ENCODE measurements at regions not wholly inside any gene's neighbourhood (a gene's known extent, or its start where the extent isn't known, plus 50 kb on each side); places are given as distances from the start of the nearest gene placed in this dataset.
A peak's percentile ranks its signal among the peaks of the same experiment; 100 is the strongest.
"Not testable (repeated sequence)": the region's sequence is repeated elsewhere in the genome, so short reads cannot be mapped to it uniquely, and the experiment has no call there.

DNA sequence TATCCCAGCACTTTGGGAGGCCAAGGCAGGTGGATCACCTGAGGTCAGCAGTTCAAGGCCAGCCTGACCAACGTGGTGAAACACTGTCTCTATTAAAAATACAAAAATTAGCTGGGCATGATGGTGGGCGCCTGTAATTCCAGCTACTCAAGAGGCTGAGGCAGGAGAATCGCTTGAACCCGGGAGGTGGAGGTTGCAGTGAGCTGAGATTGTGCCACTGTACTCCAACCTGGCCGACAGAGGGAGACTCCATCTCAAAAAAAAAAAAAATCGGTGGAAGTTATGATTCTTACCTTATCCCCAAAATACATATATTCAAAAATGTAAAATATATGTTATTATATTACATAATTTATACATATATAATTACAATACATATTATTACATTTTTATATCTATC is 70.1 kb downstream of the GLUL start:
- ATAC-seq; H3K9me3 ChIP-seq; intact Hi-C loops (cut with DNase I); H3K4me1 ChIP-seq; H3K27me3 ChIP-seq; DNase-seq; H3K4me3 ChIP-seq; H3K36me3 ChIP-seq; H3K27ac ChIP-seq: not testable (repeated sequence)
- TF ChIP-seq, protein P1, sequence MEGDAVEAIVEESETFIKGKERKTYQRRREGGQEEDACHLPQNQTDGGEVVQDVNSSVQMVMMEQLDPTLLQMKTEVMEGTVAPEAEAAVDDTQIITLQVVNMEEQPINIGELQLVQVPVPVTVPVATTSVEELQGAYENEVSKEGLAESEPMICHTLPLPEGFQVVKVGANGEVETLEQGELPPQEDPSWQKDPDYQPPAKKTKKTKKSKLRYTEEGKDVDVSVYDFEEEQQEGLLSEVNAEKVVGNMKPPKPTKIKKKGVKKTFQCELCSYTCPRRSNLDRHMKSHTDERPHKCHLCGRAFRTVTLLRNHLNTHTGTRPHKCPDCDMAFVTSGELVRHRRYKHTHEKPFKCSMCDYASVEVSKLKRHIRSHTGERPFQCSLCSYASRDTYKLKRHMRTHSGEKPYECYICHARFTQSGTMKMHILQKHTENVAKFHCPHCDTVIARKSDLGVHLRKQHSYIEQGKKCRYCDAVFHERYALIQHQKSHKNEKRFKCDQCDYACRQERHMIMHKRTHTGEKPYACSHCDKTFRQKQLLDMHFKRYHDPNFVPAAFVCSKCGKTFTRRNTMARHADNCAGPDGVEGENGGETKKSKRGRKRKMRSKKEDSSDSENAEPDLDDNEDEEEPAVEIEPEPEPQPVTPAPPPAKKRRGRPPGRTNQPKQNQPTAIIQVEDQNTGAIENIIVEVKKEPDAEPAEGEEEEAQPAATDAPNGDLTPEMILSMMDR (IDR thresholded peaks at IDR 0.05), result peak in 1 of 4 donors; percentile 13
- WGBS (ENCODE audit: insufficient coverage, low coverage, low lambda C conversion rate, missing lambda C conversion rate), result 76% methylated on average over 6 of the region's 6 CpGs

DNA sequence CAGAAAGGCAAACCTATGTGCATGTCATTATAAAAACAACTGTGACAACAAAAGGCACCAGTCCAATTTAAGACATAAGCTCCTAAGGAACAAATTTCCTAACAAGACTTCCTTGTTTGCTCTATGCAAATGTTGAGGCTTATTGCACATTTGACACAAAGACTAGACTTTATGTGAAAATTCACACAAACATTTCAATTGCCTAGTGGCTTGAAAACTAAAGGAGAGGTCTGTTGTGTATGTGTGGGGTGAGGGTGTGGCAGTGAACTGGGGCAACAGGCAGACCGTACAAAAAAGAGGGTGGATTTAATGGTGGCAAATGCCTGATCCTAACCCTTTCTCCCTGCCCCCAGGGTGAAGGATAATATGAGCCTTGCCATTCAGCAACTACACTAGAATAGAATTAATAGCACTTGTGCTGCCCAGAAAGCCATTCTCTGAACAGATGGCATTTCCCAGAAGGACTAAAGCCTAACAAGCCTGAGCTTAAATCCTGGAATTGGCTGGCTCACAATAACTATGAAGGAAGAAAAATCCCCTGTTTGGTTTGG is 73.9 kb downstream of the GLUL start:
- no peaks in the 10 kb centered on the region for H3K9me3 ChIP-seq
- ATAC-seq (peak in 1 of 4 donors; percentile 46), DNase-seq (no peak)
- H3K27ac ChIP-seq, result no peak overlapping the region
- 67% methylated on average over 1 of the region's 1 CpG for WGBS (ENCODE audit: insufficient coverage, low coverage, low lambda C conversion rate, missing lambda C conversion rate)
- no peaks in the 10 kb centered on the region for H3K36me3 ChIP-seq
- H3K4me1 ChIP-seq, result no peaks in the 10 kb centered on the region
- intact Hi-C loops (cut with DNase I), result no loop called here
- no peaks in the 10 kb centered on the region for H3K27me3 ChIP-seq
- no peak for TF ChIP-seq POLR2A (IDR thresholded peaks at IDR 0.05)
- TF ChIP-seq, protein P1 (IDR thresholded peaks at IDR 0.05), result no peak
- no peak overlapping the region for H3K4me3 ChIP-seq

DNA sequence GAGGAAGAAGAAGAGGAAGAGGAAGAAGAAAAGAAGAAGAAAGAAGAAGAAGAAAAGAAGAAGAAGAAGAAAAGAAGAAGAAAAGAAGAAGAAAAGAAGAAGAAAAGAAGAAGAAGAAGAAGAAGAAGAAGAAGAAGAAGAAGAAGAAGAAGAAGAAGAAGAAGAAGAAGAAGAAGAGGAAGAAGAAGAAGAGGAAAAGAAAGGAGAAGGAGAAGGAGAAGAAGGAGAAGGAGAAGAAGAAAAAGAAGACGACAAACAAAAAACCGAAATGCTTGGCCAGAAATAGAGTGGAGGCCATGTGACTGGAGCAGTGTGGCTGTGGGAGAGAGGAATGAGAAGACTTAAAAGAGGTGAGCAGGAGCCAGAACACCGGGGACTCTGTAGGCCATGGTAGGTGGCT is 75.1 kb downstream of the GLUL start:
- H3K36me3 ChIP-seq; H3K27ac ChIP-seq; ATAC-seq; H3K4me1 ChIP-seq; H3K9me3 ChIP-seq; H3K27me3 ChIP-seq; H3K4me3 ChIP-seq; DNase-seq; intact Hi-C loops (cut with DNase I): not testable (repeated sequence)
- 68% methylated on average over 3 of the region's 3 CpGs for WGBS (ENCODE audit: insufficient coverage, low coverage, low lambda C conversion rate, missing lambda C conversion rate)

DNA sequence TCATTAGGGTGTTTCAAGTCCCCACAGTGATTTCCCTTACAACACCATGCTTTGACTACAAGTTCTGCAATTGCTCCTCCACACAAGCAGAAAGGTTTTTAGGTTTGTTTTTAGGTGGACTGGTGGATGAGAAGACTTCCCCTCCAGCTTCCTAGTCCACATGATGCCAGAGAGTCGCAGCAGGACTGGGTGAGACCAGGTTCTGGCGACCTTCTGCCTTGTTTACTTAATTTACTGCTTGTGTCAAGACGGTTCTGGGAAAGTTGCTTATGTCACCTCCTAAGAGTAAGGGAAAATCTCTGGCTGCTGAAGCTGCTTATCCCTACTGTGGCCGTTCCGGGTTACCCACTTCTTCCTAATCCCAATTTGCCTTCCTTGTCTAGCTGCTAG is 76.4 kb downstream of the GLUL start:
- ATAC-seq, result peak in 2 of 4 donors; percentile 66 to 91
- WGBS (ENCODE audit: insufficient coverage, low coverage, low lambda C conversion rate, missing lambda C conversion rate), result 43% methylated on average over 5 of the region's 5 CpGs
- no peak for TF ChIP-seq POLR2A (IDR thresholded peaks at IDR 0.05)
- TF ChIP-seq, protein P1 (IDR thresholded peaks at IDR 0.05), result no peak
- DNase-seq, result no peak
- intact Hi-C loops (cut with DNase I), result no loop called here
- no peaks in the 10 kb centered on the region for H3K9me3 ChIP-seq
- H3K27ac ChIP-seq, result no peak overlapping the region
- no peak overlapping the region for H3K4me3 ChIP-seq
- no peaks in the 10 kb centered on the region for H3K4me1 ChIP-seq
- H3K36me3 ChIP-seq, result no peaks in the 10 kb centered on the region
- H3K27me3 ChIP-seq, result no peaks in the 10 kb centered on the region

DNA sequence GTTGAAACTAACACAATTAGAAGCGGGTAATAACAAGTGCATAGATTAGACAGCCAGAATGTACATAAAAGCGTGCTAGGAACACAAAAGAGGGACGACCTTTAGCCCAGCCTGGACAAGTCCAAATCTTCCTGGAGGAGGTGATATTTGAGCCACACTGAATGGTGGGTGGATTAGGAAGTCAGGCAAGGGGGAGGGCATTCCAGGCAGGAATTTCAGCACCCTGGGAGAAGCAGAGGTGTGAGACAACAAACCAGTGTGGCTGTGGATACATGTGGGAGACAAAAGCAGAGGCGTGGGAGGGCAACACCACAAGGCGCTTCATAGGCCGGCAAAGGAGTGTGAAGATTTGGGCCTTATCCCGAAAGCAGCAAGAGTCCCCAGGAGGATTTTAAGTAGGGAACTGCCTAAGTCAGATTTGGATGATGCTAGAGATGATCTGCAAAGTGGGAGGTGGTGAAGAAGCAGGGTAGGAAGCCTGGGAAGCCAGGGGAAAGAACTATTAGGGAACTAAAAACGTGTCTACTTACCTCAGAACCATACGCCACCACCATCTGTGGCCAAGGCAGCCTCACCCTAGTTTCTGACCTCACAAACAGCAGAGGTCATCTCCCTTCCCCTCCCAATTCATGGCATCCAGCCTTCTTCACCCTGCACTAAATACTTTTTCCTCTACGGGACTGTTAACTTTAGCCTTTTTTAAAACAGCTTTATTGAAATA is 81.8 kb downstream of the GLUL start:
- no peaks in the 10 kb centered on the region for H3K9me3 ChIP-seq
- 67% methylated on average over 10 of the region's 10 CpGs for WGBS (ENCODE audit: insufficient coverage, low coverage, low lambda C conversion rate, missing lambda C conversion rate)
- no peak overlapping the region for H3K27ac ChIP-seq
- H3K4me1 ChIP-seq, result peaks cover 0 to 8% (median 0%) of the 10 kb centered on the region in 4 donors
- ATAC-seq, result peak; percentile 69 to 94 (median 78)
- no peak for TF ChIP-seq POLR2A (IDR thresholded peaks at IDR 0.05)
- TF ChIP-seq, protein P1 (IDR thresholded peaks at IDR 0.05), result no peak
- H3K27me3 ChIP-seq, result no peaks in the 10 kb centered on the region
- DNase-seq, result no peak
- no peak overlapping the region for H3K4me3 ChIP-seq
- intact Hi-C loops (cut with DNase I), result no loop called here
- H3K36me3 ChIP-seq, result no peaks in the 10 kb centered on the region
